HepG2 (cell line): ENCODE measurements at regions not wholly inside any gene's neighbourhood (a gene's known extent, or its start where the extent isn't known, plus 50 kb on each side); places are given as distances from the start of the nearest gene placed in this dataset.

Experiments
- ATAC-seq: fragments of 200-7000 bp; cut with Tn5 transposase; 3 replicates; pipeline ENCODE4 v1.9.1; 2020; ENCODE audit warnings: mild to moderate bottlenecking, moderate library complexity
- BruUV-seq: library from RNA; stranded (reverse); fragments of 400-500 nt; replicated peaks from 2 replicates; lab custom pipeline; 2021; lab: Mats Ljungman, UMichigan
- CTCF ChIA-PET: fragments of 300-600 bp; formaldehyde crosslinking; extraction: SDS; loops from one replicate; lab custom pipeline; 2021; ENCODE audit warnings: low total read pairs, inconsistent platforms, low intra/inter-chr PET ratio; lab: Yijun Ruan, JAX
- POLR2A ChIA-PET: fragments of 350-600 bp; sonication (Branson Sonifier 250); formaldehyde crosslinking; loops from one replicate; lab custom pipeline; 2020; ENCODE audit warnings: antibody characterized with exemption, inconsistent platforms; lab: Yijun Ruan, JAX
- DNase-seq: peaks from one replicate; pipeline ENCODE4 v3.0.0-alpha.2; 2015; ENCODE audit warnings: low spot score
- FAIRE-seq: peaks from 3 replicates; lab custom pipeline; 2011; peaks lifted over from hg19 to GRCh38; lab: Jason Lieb, UNC
- H2AFZ ChIP-seq: one replicate; pipeline ENCODE4 v1.6.1; 2011; ENCODE audit warnings: low read length, inconsistent platforms
- H3K27ac ChIP-seq: fragments of 300-600 bp; 3 replicates; pipeline ENCODE4 v1.8.0; 2011; ENCODE audit warnings: mixed run types, mild to moderate bottlenecking, mixed read lengths, low read length, inconsistent platforms; ENCODE audit not compliant: insufficient read depth; ENCODE audit errors: extremely low read length
- H3K27me3 ChIP-seq, 2 experiments: fragments of 200-600 bp in 1 of 2; 2 replicates in 1 of 2; 3 replicates in 1 of 2; pipeline versions ENCODE4 v1.6.0 to v1.8.0; 2011; ENCODE audit warnings: low read length in 2 of 2, mild to moderate bottlenecking in 2 of 2, moderate library complexity in 2 of 2, inconsistent platforms in 1 of 2; ENCODE audit not compliant: insufficient read depth in 2 of 2, control insufficient read depth in 1 of 2
- H3K36me3 ChIP-seq, 2 experiments: fragments of 200-600 bp in 1 of 2; replicated peaks in 1 of 2; 2 replicates in 1 of 2; 3 replicates in 1 of 2; pipeline versions ENCODE4 v1.5.1 to v1.8.0; 2011; ENCODE audit warnings: low read length in 2 of 2, inconsistent platforms in 1 of 2; ENCODE audit not compliant: insufficient read depth in 2 of 2, control insufficient read depth in 1 of 2
- H3K4me1 ChIP-seq: 2 replicates; pipeline ENCODE4 v1.5.1; 2012; ENCODE audit warnings: low read length, inconsistent platforms; ENCODE audit not compliant: insufficient read depth
- H3K4me2 ChIP-seq: 2 replicates; pipeline ENCODE4 v1.6.0; 2011; ENCODE audit warnings: low read depth, low read length, inconsistent platforms
- H3K4me3 ChIP-seq, 3 experiments: fragments of 200-600 bp in 1 of 3; sonication (generic), shearing (Covaris generic) in 1 of 3; replicated peaks in 1 of 3; 2 replicates each; pipeline ENCODE4 v1.5.1; 2011 to 2016; ENCODE audit warnings: low read length in 3 of 3, inconsistent platforms in 2 of 3, low read depth in 2 of 3, mild to moderate bottlenecking in 2 of 3, control low read depth in 1 of 3, mixed read lengths in 1 of 3; ENCODE audit not compliant: insufficient read depth in 1 of 3
- H3K79me2 ChIP-seq: one replicate; pipeline ENCODE4 v1.6.1; 2011; ENCODE audit warnings: low read length, inconsistent platforms; ENCODE audit not compliant: insufficient read depth
- H3K9ac ChIP-seq: 2 replicates; pipeline ENCODE4 v1.6.0; 2011; ENCODE audit warnings: mild to moderate bottlenecking, low read depth, low read length, inconsistent platforms; ENCODE audit not compliant: insufficient read depth
- H3K9me3 ChIP-seq: 2 replicates; pipeline ENCODE4 v1.5.1; 2012; ENCODE audit warnings: mild to moderate bottlenecking, low read length
- H4K20me1 ChIP-seq: 2 replicates; pipeline ENCODE4 v1.6.0; 2011; ENCODE audit warnings: inconsistent platforms, mild to moderate bottlenecking, low read length, moderate library complexity; ENCODE audit not compliant: insufficient read depth
- ARID5B ChIP-seq: IDR thresholded peaks from 2 replicates; pipeline ENCODE4 v1.4.0; 2020; ENCODE audit warnings: mild to moderate bottlenecking, missing genetic modification reagents
- TEAD3 ChIP-seq: optimal IDR thresholded peaks from 2 replicates; pipeline ENCODE3; 2016; ENCODE audit warnings: borderline replicate concordance
- TMF1 ChIP-seq: sonication (generic); formaldehyde crosslinking; IDR thresholded peaks from 2 replicates; pipeline ENCODE4 v1.8.1; 2022; ENCODE audit warnings: low read depth, missing genetic modification reagents
- ZNF432 ChIP-seq: sonication (generic); formaldehyde crosslinking; IDR thresholded peaks from 2 replicates; pipeline ENCODE4 v1.5.0; 2020; ENCODE audit warnings: missing genetic modification reagents, mild to moderate bottlenecking, borderline replicate concordance
- ZNF570 ChIP-seq: sonication (generic); formaldehyde crosslinking; IDR thresholded peaks from 2 replicates; pipeline ENCODE4 v1.4.0; 2020; ENCODE audit warnings: mild to moderate bottlenecking, missing genetic modification reagents, borderline replicate concordance
- WGBS: methylation state at CpG from one replicate; pipeline ENCODE4 v1.1.6; 2017; ENCODE audit warnings: low lambda C conversion rate; 5-methylcytosine and 5-hydroxymethylcytosine counted together
- in situ Hi-C: cut with HindIII; loops from 2 replicates; pipeline ENCODE4 v1.10.0; 2017; ENCODE audit warnings: low pct_unique_long_range_greater_than_20kb; ENCODE audit not compliant: extremely low pct_ligation_motif_present
- intact Hi-C: fragments of 100-400 bp; cut with micrococcal nuclease; formaldehyde crosslinking; loops from one replicate; pipeline ENCODE4 v1.10.0; 2022; ENCODE audit not compliant: unreplicated experiment
- TF ChIP-seq, protein P1 (sequence below): sonication (generic); formaldehyde crosslinking; conservative IDR thresholded peaks from 2 replicates; pipeline ENCODE4 v1.8.0; 2022; ENCODE audit warnings: missing genetic modification reagents

DNA sequence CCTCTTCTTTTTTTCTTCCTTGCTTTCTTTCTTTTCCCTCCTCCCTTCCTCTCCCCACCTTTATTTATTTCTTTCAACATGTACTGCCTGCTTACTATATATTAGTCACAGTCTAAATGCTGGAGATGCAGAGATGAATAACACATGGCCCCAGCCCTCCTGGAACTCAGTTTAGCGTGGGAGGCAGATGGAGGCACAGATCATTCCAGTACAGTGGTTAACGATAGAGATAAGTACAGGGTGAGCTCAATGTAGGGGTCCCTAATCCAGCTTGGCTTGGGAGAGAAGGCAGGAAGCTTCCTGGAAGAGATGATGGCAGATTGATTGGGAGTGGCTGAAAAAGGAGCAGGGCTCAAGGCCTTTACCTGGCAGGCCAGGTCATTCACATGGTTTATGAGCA, 55.6 kb upstream of the PPP2R5A start (continued):
- TF ChIP-seq ARID5B (CRISPR knock-in tag) (no peak), ZNF570 (CRISPR knock-in tag) (no peak), ZNF432 (CRISPR knock-in tag) (no peak), TEAD3 (CRISPR knock-in tag) (no peak)
- TF ChIP-seq, protein P1, sequence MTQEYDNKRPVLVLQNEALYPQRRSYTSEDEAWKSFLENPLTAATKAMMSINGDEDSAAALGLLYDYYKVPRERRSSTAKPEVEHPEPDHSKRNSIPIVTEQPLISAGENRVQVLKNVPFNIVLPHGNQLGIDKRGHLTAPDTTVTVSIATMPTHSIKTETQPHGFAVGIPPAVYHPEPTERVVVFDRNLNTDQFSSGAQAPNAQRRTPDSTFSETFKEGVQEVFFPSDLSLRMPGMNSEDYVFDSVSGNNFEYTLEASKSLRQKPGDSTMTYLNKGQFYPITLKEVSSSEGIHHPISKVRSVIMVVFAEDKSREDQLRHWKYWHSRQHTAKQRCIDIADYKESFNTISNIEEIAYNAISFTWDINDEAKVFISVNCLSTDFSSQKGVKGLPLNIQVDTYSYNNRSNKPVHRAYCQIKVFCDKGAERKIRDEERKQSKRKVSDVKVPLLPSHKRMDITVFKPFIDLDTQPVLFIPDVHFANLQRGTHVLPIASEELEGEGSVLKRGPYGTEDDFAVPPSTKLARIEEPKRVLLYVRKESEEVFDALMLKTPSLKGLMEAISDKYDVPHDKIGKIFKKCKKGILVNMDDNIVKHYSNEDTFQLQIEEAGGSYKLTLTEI (CRISPR knock-in tag) = no peak

DNA sequence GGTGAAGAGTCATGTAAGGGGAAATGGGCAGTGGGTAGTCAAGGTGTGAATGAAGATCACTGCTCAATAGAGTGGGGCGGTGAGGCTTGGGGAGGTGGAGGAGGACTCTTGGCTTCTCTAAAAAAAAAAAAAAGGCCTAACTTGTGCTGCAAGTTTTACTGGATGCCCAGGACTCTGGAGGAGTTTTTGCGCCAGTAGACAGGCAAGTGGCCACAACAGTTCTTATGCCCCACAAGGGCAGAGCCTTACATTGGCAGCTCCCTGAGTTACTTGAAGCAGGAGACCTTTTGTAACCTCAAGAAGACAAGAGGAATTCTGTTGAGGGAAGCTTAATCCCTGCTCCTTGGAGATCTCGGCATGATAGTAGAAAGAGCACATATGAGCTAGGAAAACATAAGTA, 54.9 kb upstream of the PPP2R5A start:
- POLR2A ChIA-PET = interaction anchor here (1.2 kb wide), 1 partner anchor 8 kb away, joined by 3 read pairs; no protein-coding TSS in a partner anchor
- H3K36me3 ChIP-seq = no peaks in the 10 kb centered on the region
- H4K20me1 ChIP-seq = no peaks in the 10 kb centered on the region
- no peak overlapping the region for H2AFZ ChIP-seq
- no peak for ATAC-seq
- intact Hi-C loops = no loop called here
- H3K4me3 ChIP-seq = no peak overlapping the region
- H3K4me1 ChIP-seq = peaks cover 75% of the 10 kb centered on the region
- no peak overlapping the region for H3K4me2 ChIP-seq
- 72% methylated on average over 3 of the region's 3 CpGs for WGBS
- CTCF ChIA-PET = no interaction called here
- no peak overlapping the region for H3K27ac ChIP-seq
- TF ChIP-seq TMF1 = no peak
- DNase-seq = no peak
- H3K9me3 ChIP-seq = no peaks in the 10 kb centered on the region
- no peaks in the 10 kb centered on the region; a peak in 1 of 5 replicates for H3K27me3 ChIP-seq
- BruUV-seq = no TSS peak
- H3K9ac ChIP-seq = no peak overlapping the region
- in situ Hi-C loops = no loop called here
- no peaks in the 10 kb centered on the region for H3K79me2 ChIP-seq
- FAIRE-seq = no peak
